ENCODE measurements at regions not wholly inside any gene's neighbourhood (a gene's known extent, or its start where the extent isn't known, plus 50 kb on each side); places are given as distances from the start of the nearest gene placed in this dataset.

- no peak for TF ChIP-seq CTCF (IDR thresholded peaks at IDR 0.05; ENCODE audit: unreplicated experiment)
- intact Hi-C loops (cut with micrococcal nuclease), result no loop called here
- ChIA-PET CTCF (no interaction called here), POLR2A (no interaction called here)
- H3K4me3 Mint-ChIP-seq (ENCODE audit: unreplicated experiment), result no peak overlapping the region
- H3K4me1 Mint-ChIP-seq (ENCODE audit: insufficient read depth, unreplicated experiment), result peaks cover 13% of the 10 kb centered on the region
- DNase-seq (ENCODE audit: unreplicated experiment), result no peak
- H3K27me3 Mint-ChIP-seq (ENCODE audit: insufficient read depth, unreplicated experiment), result no peaks in the 10 kb centered on the region
- H3K9me3 Mint-ChIP-seq (ENCODE audit: unreplicated experiment), result no peaks in the 10 kb centered on the region
- no TSS peak for BruUV-seq (replicated peaks)
- H3K27ac Mint-ChIP-seq (ENCODE audit: low read depth, unreplicated experiment), result no peak overlapping the region
- no peaks in the 10 kb centered on the region for H3K36me3 Mint-ChIP-seq (ENCODE audit: insufficient read depth, unreplicated experiment)
These were observed 887.3 kb upstream of the SEMA6A start for GRCh38 chr5:117461966-117462365.

GRCh38 chr5:117461403-117461802 is 886.8 kb upstream of the SEMA6A start:
- intact Hi-C loops (cut with micrococcal nuclease), result no loop called here
- POLR2A ChIA-PET, result no interaction called here
- CTCF ChIA-PET, result no interaction called here
- H3K4me1 Mint-ChIP-seq (ENCODE audit: insufficient read depth, unreplicated experiment), result peaks cover 13% of the 10 kb centered on the region
- no peaks in the 10 kb centered on the region for H3K27me3 Mint-ChIP-seq (ENCODE audit: insufficient read depth, unreplicated experiment)
- no peak for TF ChIP-seq CTCF (IDR thresholded peaks at IDR 0.05; ENCODE audit: unreplicated experiment)
- DNase-seq (ENCODE audit: unreplicated experiment), result no peak
- no peaks in the 10 kb centered on the region for H3K36me3 Mint-ChIP-seq (ENCODE audit: insufficient read depth, unreplicated experiment)
- H3K9me3 Mint-ChIP-seq (ENCODE audit: unreplicated experiment), result peaks cover under 1% of the 10 kb centered on the region
- no peak overlapping the region for H3K27ac Mint-ChIP-seq (ENCODE audit: low read depth, unreplicated experiment)
- no TSS peak for BruUV-seq (replicated peaks)
- no peak overlapping the region for H3K4me3 Mint-ChIP-seq (ENCODE audit: unreplicated experiment)

GRCh38 chr5:117457656-117458055 is 883.0 kb upstream of the SEMA6A start:
- H3K4me1 Mint-ChIP-seq (ENCODE audit: insufficient read depth, unreplicated experiment), result no peaks in the 10 kb centered on the region
- no peaks in the 10 kb centered on the region for H3K27me3 Mint-ChIP-seq (ENCODE audit: insufficient read depth, unreplicated experiment)
- intact Hi-C loops (cut with micrococcal nuclease), result no loop called here
- no peak for DNase-seq (ENCODE audit: unreplicated experiment)
- no peak for TF ChIP-seq CTCF (IDR thresholded peaks at IDR 0.05; ENCODE audit: unreplicated experiment)
- ChIA-PET CTCF (no interaction called here), POLR2A (no interaction called here)
- H3K27ac Mint-ChIP-seq (ENCODE audit: low read depth, unreplicated experiment), result no peak overlapping the region
- H3K36me3 Mint-ChIP-seq (ENCODE audit: insufficient read depth, unreplicated experiment), result no peaks in the 10 kb centered on the region
- H3K9me3 Mint-ChIP-seq (ENCODE audit: unreplicated experiment), result peaks cover 7% of the 10 kb centered on the region
- no peak overlapping the region for H3K4me3 Mint-ChIP-seq (ENCODE audit: unreplicated experiment)
- no TSS peak for BruUV-seq (replicated peaks)

- TF ChIP-seq CTCF (IDR thresholded peaks at IDR 0.05; ENCODE audit: unreplicated experiment), result no peak
- Mint-ChIP-seq H3K9me3 (ENCODE audit: unreplicated experiment) (peaks cover 7% of the 10 kb centered on the region), H3K27ac (ENCODE audit: low read depth, unreplicated experiment) (no peak overlapping the region), H3K4me1 (ENCODE audit: insufficient read depth, unreplicated experiment) (no peaks in the 10 kb centered on the region), H3K27me3 (ENCODE audit: insufficient read depth, unreplicated experiment) (no peaks in the 10 kb centered on the region), H3K4me3 (ENCODE audit: unreplicated experiment) (no peak overlapping the region), H3K36me3 (ENCODE audit: insufficient read depth, unreplicated experiment) (no peaks in the 10 kb centered on the region)
- ChIA-PET POLR2A (no interaction called here), CTCF (no interaction called here)
- no peak for DNase-seq (ENCODE audit: unreplicated experiment)
- BruUV-seq (replicated peaks), result no TSS peak
- intact Hi-C loops (cut with micrococcal nuclease), result no loop called here
These were observed 882.3 kb upstream of the SEMA6A start for GRCh38 chr5:117456866-117457470.
